ENCODE measurements at regions not wholly inside any gene's neighbourhood (a gene's known extent, or its start where the extent isn't known, plus 50 kb on each side); places are given as distances from the start of the nearest gene placed in this dataset.

DNA sequence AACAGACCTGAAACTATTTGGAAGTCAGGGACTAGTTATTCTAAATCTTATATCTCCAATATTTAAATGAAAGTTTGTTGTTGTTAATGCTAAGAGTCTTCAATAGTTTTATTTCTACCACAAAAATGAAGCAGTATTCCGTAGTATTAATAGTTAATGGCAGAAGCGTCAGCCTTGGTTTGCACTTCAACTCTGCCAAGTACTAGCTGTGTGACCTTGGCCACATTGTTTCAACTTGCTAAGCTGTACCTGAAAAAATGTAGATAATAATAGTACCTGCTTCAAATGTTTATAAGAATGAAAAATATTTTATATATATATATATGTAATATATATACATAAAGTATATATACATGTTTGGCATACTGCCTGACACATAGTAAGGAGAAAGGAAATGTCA lies 354.6 kb upstream of the SATB1 start:
- TF ChIP-seq, protein P1, sequence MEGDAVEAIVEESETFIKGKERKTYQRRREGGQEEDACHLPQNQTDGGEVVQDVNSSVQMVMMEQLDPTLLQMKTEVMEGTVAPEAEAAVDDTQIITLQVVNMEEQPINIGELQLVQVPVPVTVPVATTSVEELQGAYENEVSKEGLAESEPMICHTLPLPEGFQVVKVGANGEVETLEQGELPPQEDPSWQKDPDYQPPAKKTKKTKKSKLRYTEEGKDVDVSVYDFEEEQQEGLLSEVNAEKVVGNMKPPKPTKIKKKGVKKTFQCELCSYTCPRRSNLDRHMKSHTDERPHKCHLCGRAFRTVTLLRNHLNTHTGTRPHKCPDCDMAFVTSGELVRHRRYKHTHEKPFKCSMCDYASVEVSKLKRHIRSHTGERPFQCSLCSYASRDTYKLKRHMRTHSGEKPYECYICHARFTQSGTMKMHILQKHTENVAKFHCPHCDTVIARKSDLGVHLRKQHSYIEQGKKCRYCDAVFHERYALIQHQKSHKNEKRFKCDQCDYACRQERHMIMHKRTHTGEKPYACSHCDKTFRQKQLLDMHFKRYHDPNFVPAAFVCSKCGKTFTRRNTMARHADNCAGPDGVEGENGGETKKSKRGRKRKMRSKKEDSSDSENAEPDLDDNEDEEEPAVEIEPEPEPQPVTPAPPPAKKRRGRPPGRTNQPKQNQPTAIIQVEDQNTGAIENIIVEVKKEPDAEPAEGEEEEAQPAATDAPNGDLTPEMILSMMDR (conservative IDR thresholded peaks at IDR 0.05; ENCODE audit: low read depth, low read length), result no peak
- TF ChIP-seq RFX5 (IDR thresholded peaks at IDR 0.05; ENCODE audit: low read depth, low read length) (no peak), RAD21 (IDR thresholded peaks at IDR 0.05; ENCODE audit: low read length) (no peak), POLR2A (IDR thresholded peaks at IDR 0.05; ENCODE audit: low read depth, low read length) (no peak), SMC3 (IDR thresholded peaks at IDR 0.05; ENCODE audit: low read depth, low read length) (no peak), MAZ (IDR thresholded peaks at IDR 0.05; ENCODE audit: borderline replicate concordance, low read depth, low read length) (no peak), ELK1 (IDR thresholded peaks at IDR 0.05; ENCODE audit: borderline replicate concordance, low read depth, low read length) (no peak), CEBPB (IDR thresholded peaks at IDR 0.05; ENCODE audit: low read depth, low read length) (no peak), RCOR1 (IDR thresholded peaks at IDR 0.05; ENCODE audit: insufficient replicate concordance, low read length) (no peak), BHLHE40 (IDR thresholded peaks at IDR 0.05; ENCODE audit: low read depth, low read length) (no peak)
